Pancreas (tissue), 10 donors: ENCODE measurements at regions not wholly inside any gene's neighbourhood (a gene's known extent, or its start where the extent isn't known, plus 50 kb on each side); places are given as distances from the start of the nearest gene placed in this dataset.

ENCODE experiments used
- ATAC-seq, 4 donors: fragments of 200-7000 bp; cut with Tn5 transposase; one replicate each; pipeline versions ENCODE4 v1.8.0 to v1.9.1; 2020; ENCODE audit warnings: mild to moderate bottlenecking in 4 of 4, moderate library complexity in 4 of 4
- DNase-seq, 6 donors: peaks; one replicate each; pipeline ENCODE4 v3.0.0-alpha.2; 2020
- FAIRE-seq: peaks from 2 replicates; lab custom pipeline; 2012; peaks lifted over from hg19 to GRCh38; lab: Jason Lieb, UNC
- H3K27ac ChIP-seq, 4 donors: fragments of 200-600 bp; sonication (generic); 1 replicate in 3 of 4; 2 replicates in 1 of 4; pipeline versions ENCODE4 v1.5.0 to v1.8.0; 2020
- H3K27me3 ChIP-seq, 4 donors: fragments of 200-600 bp; one replicate each; pipeline ENCODE4 v1.8.0; 2021
- H3K36me3 ChIP-seq, 3 donors: fragments of 200-600 bp; sonication (generic) in 1 of 3; one replicate each; pipeline versions ENCODE4 v1.5.0 to v1.8.0; 2020 to 2021
- H3K4me1 ChIP-seq, 3 donors: fragments of 200-600 bp; one replicate each; pipeline ENCODE4 v1.8.0; 2021
- H3K4me3 ChIP-seq, 4 donors: fragments of 200-600 bp; sonication (generic) in 2 of 4; one replicate each; pipeline versions ENCODE4 v1.5.0 to v1.8.0; 2020 to 2021
- H3K9me3 ChIP-seq, 4 donors: fragments of 200-600 bp; one replicate each; pipeline ENCODE4 v1.8.0; 2021
- CTCF ChIP-seq, 4 donors: fragments of 200-600 bp; sonication (generic) in 3 of 4; IDR thresholded peaks; one replicate each; pipeline versions ENCODE4 v1.5.0 to v1.8.0; 2021; ENCODE audit warnings: antibody characterized with exemption in 4 of 4
- WGBS, 2 donors: extraction: QIAGEN DNeasy Blood & Tissue Kit; methylation state at CpG; one replicate each; pipeline ENCODE4 v1.1.7; 2013; 5-methylcytosine and 5-hydroxymethylcytosine counted together
- intact Hi-C, 3 donors: fragments of 100-400 bp; cut with DNase I; formaldehyde crosslinking; loops; one replicate each; pipeline versions ENCODE4 v1.11.1 to v1.14.2; 2022
- donor health status: healthy with polysubstance abuse.
- donor health status: DM: no; HTN: no; CAD: no; lungs with moderate emphysema.
- donor health status: DM: no; HTN: no; CAD: no.
- donor health status: control.
- donor health status: control.
- donor health status: Bipolar disorder and iron deficiency.
- donor health status: DM: yes; HTN: yes; CAD: no.
- donor health status: DM: no; HTN: no; CAD: no.
- donor health status: DM: no; HTN: no; CAD: no.
- donor health status: DM: yes; HTN: yes; CAD: no.

DNA sequence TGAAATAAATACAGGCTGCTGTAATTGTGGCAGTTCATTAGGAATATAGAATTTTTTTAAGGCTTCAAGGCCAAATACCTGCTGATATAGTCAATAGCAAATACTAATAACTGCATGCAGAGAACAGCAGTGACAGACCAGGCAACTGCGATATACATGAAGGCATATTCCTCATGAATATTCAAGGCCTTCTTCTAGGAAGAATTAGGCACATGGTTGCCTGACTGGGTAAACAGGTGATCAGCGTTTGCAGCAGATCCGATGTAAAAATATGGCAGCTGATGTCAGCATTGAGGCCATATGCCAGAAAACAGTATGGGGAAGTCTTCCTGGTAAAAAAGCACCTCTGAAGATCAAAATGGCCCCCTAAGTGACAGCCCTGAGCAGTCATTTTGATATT, 629.7 kb downstream of the UQCRFS1 start:
- DNase-seq (no peak), FAIRE-seq (no peak), ATAC-seq (no peak)
- no peaks in the 10 kb centered on the region for H3K27me3 ChIP-seq
- H3K9me3 ChIP-seq: no peaks in the 10 kb centered on the region
- H3K27ac ChIP-seq: no peak overlapping the region
- TF ChIP-seq CTCF (IDR thresholded peaks at IDR 0.05): no peak
- intact Hi-C loops: no loop called here
- no peaks in the 10 kb centered on the region for H3K36me3 ChIP-seq
- no peaks in the 10 kb centered on the region for H3K4me1 ChIP-seq
- no peak overlapping the region for H3K4me3 ChIP-seq
- 47 to 49% methylated on average over 3 of the region's 3 CpGs for WGBS, 2 donors

DNA sequence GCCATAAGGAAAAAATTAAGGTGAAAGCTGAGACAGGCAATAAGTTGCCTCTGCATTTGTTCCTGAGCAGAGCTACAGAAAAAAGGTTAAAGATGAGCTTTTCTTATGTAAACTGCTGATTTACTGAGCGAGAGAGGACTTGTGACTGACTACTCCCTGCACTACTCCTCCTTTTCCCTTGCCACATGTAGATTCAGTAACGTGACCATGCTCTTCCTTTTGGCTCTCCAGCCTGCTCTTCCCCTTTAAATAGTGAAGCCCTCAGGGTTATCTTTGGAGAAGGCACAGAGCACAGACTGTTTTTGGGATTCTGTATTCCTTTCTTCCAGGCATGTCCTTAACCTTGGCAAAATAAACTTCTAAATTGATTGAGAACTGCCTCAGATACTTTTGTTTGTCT, 630.2 kb downstream of the UQCRFS1 start:
- DNase-seq (no peak), ATAC-seq (no peak), FAIRE-seq (no peak)
- Histone ChIP-seq H3K9me3 (no peaks in the 10 kb centered on the region), H3K36me3 (no peaks in the 10 kb centered on the region), H3K27ac (no peak overlapping the region), H3K4me1 (no peaks in the 10 kb centered on the region), H3K4me3 (no peak overlapping the region), H3K27me3 (no peaks in the 10 kb centered on the region)
- WGBS, 2 donors: 58 to 64% methylated on average over 2 of the region's 2 CpGs
- intact Hi-C loops: no loop called here
- no peak for TF ChIP-seq CTCF (IDR thresholded peaks at IDR 0.05)

DNA sequence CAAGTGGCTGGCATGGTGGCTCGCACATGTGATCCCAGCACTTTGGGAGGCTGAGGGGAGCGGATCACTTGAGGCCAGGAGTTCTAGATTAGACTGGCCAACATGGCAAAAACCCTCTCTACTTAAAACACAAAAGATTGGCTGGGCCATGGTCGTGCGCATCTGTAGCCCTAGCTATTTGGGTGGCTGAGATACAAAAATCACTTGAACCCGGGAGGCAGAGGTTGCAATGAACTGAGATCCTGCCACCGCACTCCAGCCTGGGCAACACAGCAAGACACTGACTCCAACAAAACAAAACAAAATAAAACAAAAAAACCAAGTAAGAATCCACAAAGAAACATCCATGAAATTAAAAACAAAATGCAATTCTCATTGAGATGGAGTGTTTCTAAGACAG, 630.6 kb downstream of the UQCRFS1 start:
- intact Hi-C loops: no loop called here
- Histone ChIP-seq H3K9me3 (no peaks in the 10 kb centered on the region), H3K4me3 (no peak overlapping the region), H3K4me1 (no peaks in the 10 kb centered on the region), H3K27ac (no peak overlapping the region), H3K36me3 (no peaks in the 10 kb centered on the region), H3K27me3 (no peaks in the 10 kb centered on the region)
- no peak for ATAC-seq
- FAIRE-seq: no peak
- WGBS, 2 donors: 84 to 87% methylated on average over 6 of the region's 6 CpGs
- no peak for DNase-seq
- no peak for TF ChIP-seq CTCF (IDR thresholded peaks at IDR 0.05)

DNA sequence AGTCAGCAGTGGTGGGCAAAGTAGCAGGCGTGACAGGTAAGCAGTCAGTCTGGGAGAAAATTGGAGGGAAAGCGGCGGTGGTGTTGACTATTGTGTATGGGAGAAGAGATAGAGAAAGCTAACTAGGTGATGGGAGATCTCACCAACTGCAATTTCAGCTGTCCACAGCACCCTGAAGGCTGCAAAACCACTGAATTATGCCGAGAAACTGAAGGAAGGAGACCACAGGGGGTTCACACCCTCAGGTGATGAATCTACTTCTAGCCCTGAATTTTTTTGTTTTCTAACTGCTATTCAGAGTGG, 631.5 kb downstream of the UQCRFS1 start:
- H3K9me3 ChIP-seq: no peaks in the 10 kb centered on the region
- no peak overlapping the region for H3K27ac ChIP-seq
- DNase-seq: no peak
- 69 to 72% methylated on average over 4 of the region's 4 CpGs for WGBS, 2 donors
- no peaks in the 10 kb centered on the region for H3K36me3 ChIP-seq
- no peak for TF ChIP-seq CTCF (IDR thresholded peaks at IDR 0.05)
- ATAC-seq: no peak
- no peaks in the 10 kb centered on the region for H3K4me1 ChIP-seq
- H3K27me3 ChIP-seq: no peaks in the 10 kb centered on the region
- FAIRE-seq: no peak
- intact Hi-C loops: no loop called here
- H3K4me3 ChIP-seq: no peak overlapping the region

DNA sequence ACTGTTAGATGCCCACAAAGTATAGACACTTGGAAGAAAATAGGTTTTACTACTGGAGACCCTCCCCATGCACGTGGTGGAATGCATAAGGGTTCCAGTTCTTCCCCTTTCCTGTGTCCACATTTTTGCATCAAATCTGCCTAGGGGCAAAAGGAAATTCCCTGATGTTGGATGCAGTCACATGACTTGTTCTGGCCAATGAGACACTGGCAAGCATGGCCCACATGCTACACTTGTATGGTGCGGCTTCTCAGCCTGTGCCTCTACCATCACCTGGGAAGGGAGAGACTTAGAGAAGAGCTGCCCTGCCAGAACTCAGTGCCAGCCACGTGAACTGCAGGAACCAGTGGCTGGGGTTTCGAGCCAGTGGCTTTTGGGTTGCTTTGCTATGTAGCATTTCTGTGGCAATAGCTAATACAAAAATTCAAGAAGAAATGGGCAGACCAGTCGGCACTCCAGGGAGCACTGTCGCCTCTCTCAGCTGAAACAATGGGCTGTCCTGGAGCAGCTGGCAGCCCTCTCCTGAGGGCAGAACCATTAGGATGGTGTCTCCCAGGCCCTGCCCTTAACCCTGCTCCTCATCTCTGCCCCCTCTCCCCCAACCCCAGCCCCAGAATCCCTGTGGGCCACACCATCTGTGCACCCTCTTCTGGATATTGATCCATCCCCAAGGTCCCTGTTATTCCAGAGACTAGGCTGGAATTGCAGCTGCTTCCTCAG, 634.0 kb downstream of the UQCRFS1 start:
- 70 to 85% methylated on average over 6 of the region's 6 CpGs for WGBS, 2 donors
- Histone ChIP-seq H3K27me3 (no peaks in the 10 kb centered on the region), H3K4me3 (no peak overlapping the region), H3K27ac (no peak overlapping the region), H3K36me3 (no peaks in the 10 kb centered on the region), H3K9me3 (no peaks in the 10 kb centered on the region), H3K4me1 (no peaks in the 10 kb centered on the region)
- intact Hi-C loops: no loop called here
- no peak for TF ChIP-seq CTCF (IDR thresholded peaks at IDR 0.05)
- no peak for DNase-seq
- no peak for FAIRE-seq
- no peak for ATAC-seq
